K562 (cell line): ENCODE measurements at regions not wholly inside any gene's neighbourhood (a gene's known extent, or its start where the extent isn't known, plus 50 kb on each side); places are given as distances from the start of the nearest gene placed in this dataset.

Source experiments
- ATAC-seq: fragments of 200-7000 bp; cut with Tn5 transposase; 3 replicates; pipeline ENCODE4 v1.9.1; 2020; ENCODE audit warnings: moderate library complexity
- BruUV-seq: library from RNA; stranded (reverse); fragments of 400-500 nt; replicated peaks from 2 replicates; lab custom pipeline; 2021; lab: Mats Ljungman, UMichigan
- CTCF ChIA-PET: fragments of 300-600 bp; formaldehyde crosslinking; extraction: SDS; loops from one replicate; lab custom pipeline; 2021; ENCODE audit warnings: low intra/inter-chr PET ratio; lab: Yijun Ruan, JAX
- POLR2A ChIA-PET: fragments of 300-600, 350-650 bp; sonication (Branson Sonifier 250); formaldehyde crosslinking; extraction: SDS; loops from one replicate; lab custom pipeline; 2021; ENCODE audit warnings: antibody characterized with exemption, inconsistent platforms; lab: Yijun Ruan, JAX
- DNase-seq, 4 experiments: peaks; one replicate each; pipeline versions ENCODE4 v3.0.0 to v3.0.0-alpha.2; 2011 to 2018; ENCODE audit warnings: low spot score in 3 of 4, mixed read lengths in 3 of 4; ENCODE audit errors: extremely low read depth in 1 of 4
- FAIRE-seq: peaks from 2 replicates; lab custom pipeline; 2011; peaks lifted over from hg19 to GRCh38; lab: Jason Lieb, UNC
- H2AFZ ChIP-seq: 2 replicates; pipeline ENCODE4 v1.6.0; 2011; ENCODE audit warnings: low read depth, low read length, control low read depth, inconsistent platforms
- H3K27ac ChIP-seq: fragments of 200-600 bp; 3 replicates; pipeline ENCODE4 v1.8.0; 2011; ENCODE audit warnings: low read depth, mild to moderate bottlenecking, control low read depth, inconsistent platforms, low read length, moderate library complexity, mixed read lengths; ENCODE audit errors: extremely low read depth
- H3K27me3 ChIP-seq, 2 experiments: fragments of 300-600 bp in 1 of 2; 2 replicates in 1 of 2; 3 replicates in 1 of 2; pipeline versions ENCODE4 v1.6.0 to v1.8.0; 2011; ENCODE audit warnings: inconsistent platforms in 2 of 2, low read length in 2 of 2, mild to moderate bottlenecking in 1 of 2, mixed read lengths in 1 of 2, moderate library complexity in 1 of 2; ENCODE audit not compliant: control insufficient read depth in 2 of 2, insufficient read depth in 2 of 2
- H3K36me3 ChIP-seq: fragments of 300-600 bp; 3 replicates; pipeline ENCODE4 v1.8.0; 2011; ENCODE audit warnings: mild to moderate bottlenecking, low read length, inconsistent platforms; ENCODE audit not compliant: control insufficient read depth, insufficient read depth
- H3K4me1 ChIP-seq, 2 experiments: fragments of 200-600 bp in 1 of 2; replicated peaks in 1 of 2; 2 replicates in 1 of 2; 3 replicates in 1 of 2; pipeline versions ENCODE4 v1.5.1 to v1.8.0; 2011; ENCODE audit warnings: inconsistent platforms in 2 of 2, low read length in 2 of 2, mild to moderate bottlenecking in 1 of 2, mixed read lengths in 1 of 2, moderate library complexity in 1 of 2; ENCODE audit not compliant: control insufficient read depth in 2 of 2, insufficient read depth in 2 of 2
- H3K4me2 ChIP-seq: 2 replicates; pipeline ENCODE4 v1.6.1; 2011; ENCODE audit warnings: low read length, control low read depth, inconsistent platforms, mixed read lengths; ENCODE audit not compliant: insufficient read depth
- H3K4me3 ChIP-seq: fragments of 200-600 bp; sonication (generic), shearing (Covaris generic); 2 replicates; pipeline ENCODE4 v1.5.1; 2016; ENCODE audit warnings: control low read depth, inconsistent platforms
- H3K79me2 ChIP-seq: fragments of 200-600 bp; 3 replicates; pipeline ENCODE4 v1.8.0; 2011; ENCODE audit warnings: low read length, inconsistent platforms; ENCODE audit not compliant: control insufficient read depth, insufficient read depth
- H3K9ac ChIP-seq, 2 experiments: 2 replicates each; pipeline versions ENCODE4 v1.6.0 to v1.6.1; 2011; ENCODE audit warnings: low read depth in 2 of 2, low read length in 2 of 2, control low read depth in 1 of 2, inconsistent platforms in 1 of 2, mild to moderate bottlenecking in 1 of 2, mixed read lengths in 1 of 2; ENCODE audit not compliant: insufficient read depth in 1 of 2
- H3K9me1 ChIP-seq: one replicate; pipeline ENCODE4 v1.6.0; 2011; ENCODE audit warnings: inconsistent platforms, mild to moderate bottlenecking, low read length, moderate library complexity; ENCODE audit not compliant: control insufficient read depth, insufficient read depth
- H3K9me3 ChIP-seq: replicated peaks from 2 replicates; pipeline ENCODE4 v1.5.1; 2011; ENCODE audit warnings: low read depth, low read length, inconsistent platforms; ENCODE audit not compliant: control insufficient read depth, insufficient read depth
- H4K20me1 ChIP-seq: replicated peaks from 2 replicates; pipeline ENCODE4 v1.6.1; 2011; ENCODE audit warnings: low read length, inconsistent platforms, mixed read lengths; ENCODE audit not compliant: control insufficient read depth, insufficient read depth
- ATF7 ChIP-seq: fragments of 450-650 bp; IDR thresholded peaks from 2 replicates; pipeline ENCODE4 v1.7.1; 2014; ENCODE audit warnings: mild to moderate bottlenecking, moderate library complexity
- BCOR ChIP-seq: fragments of 450-650 bp; IDR thresholded peaks from 2 replicates; pipeline ENCODE4 v1.6.1; 2016
- CC2D1A ChIP-seq: fragments of 450-650 bp; IDR thresholded peaks from 2 replicates; pipeline ENCODE4 v1.6.1; 2017; ENCODE audit warnings: mild to moderate bottlenecking
- DACH1 ChIP-seq: fragments of 450-650 bp; IDR thresholded peaks from 2 replicates; pipeline ENCODE4 v1.6.1; 2018; ENCODE audit not compliant: partially characterized antibody
- EGR1 ChIP-seq: fragments of 450-650 bp; conservative IDR thresholded peaks from 2 replicates; pipeline ENCODE4 v1.6.1; 2017; ENCODE audit warnings: mild to moderate bottlenecking
- FOXA1 ChIP-seq: fragments of 450-650 bp; IDR thresholded peaks from 2 replicates; pipeline ENCODE4 v1.6.1; 2016; ENCODE audit warnings: mild to moderate bottlenecking, borderline replicate concordance
- NR2C2 ChIP-seq, 2 experiments: fragments of 200-800 bp in 1 of 2; sonication (Bioruptor generic) in 1 of 2; sonication (generic) in 1 of 2; formaldehyde crosslinking in 1 of 2; IDR thresholded peaks; 2 replicates each; pipeline versions ENCODE4 v1.6.1 to v1.8.0; 2016 to 2022; ENCODE audit warnings: mild to moderate bottlenecking in 1 of 2, missing compliant biosample characterization in 1 of 2, missing genetic modification characterization in 1 of 2, missing genetic modification reagents in 1 of 2
- NUFIP1 ChIP-seq: fragments of 450-650 bp; IDR thresholded peaks from 2 replicates; pipeline ENCODE4 v1.6.1; 2018; ENCODE audit not compliant: partially characterized antibody
- SFPQ ChIP-seq: fragments of 200-400 bp; formaldehyde crosslinking; IDR thresholded peaks from 2 replicates; pipeline ENCODE4 v1.6.1; 2017; ENCODE audit warnings: mild to moderate bottlenecking, low read depth, low read length, moderate library complexity
- SPI1 ChIP-seq: IDR thresholded peaks from 2 replicates; pipeline ENCODE4 v1.6.1; 2011; ENCODE audit warnings: low read depth, low read length, control low read depth, borderline replicate concordance
- VEZF1 ChIP-seq: fragments of 200-800 bp; sonication (Bioruptor generic); IDR thresholded peaks from 2 replicates; pipeline ENCODE4 v1.6.1; 2017; ENCODE audit warnings: missing genetic modification characterization, missing compliant biosample characterization
- ZNF311 ChIP-seq: fragments of 250-450 bp; sonication (Bioruptor Pico); IDR thresholded peaks from 2 replicates; pipeline ENCODE4 v1.4.0; 2020; ENCODE audit warnings: mild to moderate bottlenecking, moderate library complexity
- WGBS: fragments of 100-300 bp; shearing (Covaris generic); methylation state at CpG from one replicate; pipeline ENCODE4 v1.1.6; 2016; ENCODE audit warnings: low coverage, mixed read lengths; ENCODE audit not compliant: insufficient coverage; ENCODE audit errors: missing lambda C conversion rate; 5-methylcytosine and 5-hydroxymethylcytosine counted together
- in situ Hi-C: fragments of 300-500 bp; cut with MboI; formaldehyde crosslinking; loops from 4 replicates; pipeline ENCODE4 v1.15.0; 2018; ENCODE audit warnings: inconsistent platforms, mixed read lengths
- intact Hi-C: fragments of 100-400 bp; cut with micrococcal nuclease; formaldehyde crosslinking; loops from 2 replicates; pipeline ENCODE4 v1.14.2; 2022

GRCh38 chr22:26918226-26918625 is 260.8 kb downstream of the MIAT start:
- Histone ChIP-seq H3K9ac (no peak overlapping the region), H4K20me1 (no peaks in the 10 kb centered on the region; the same call in 1 of the 2 replicates), H3K9me1 (no peaks in the 10 kb centered on the region), H3K27ac (no peak overlapping the region), H3K9me3 (no peaks in the 10 kb centered on the region), H3K4me3 (no peak overlapping the region), H3K4me2 (no peak overlapping the region), H3K4me1 (no peaks in the 10 kb centered on the region), H2AFZ (no peak overlapping the region), H3K79me2 (no peaks in the 10 kb centered on the region), H3K36me3 (no peaks in the 10 kb centered on the region), H3K27me3 (peaks cover 4 to 9% of the 10 kb centered on the region in 2 experiments; a peak in 3 of 5 replicates)
- WGBS, result 0% methylated on average over 2 of the region's 3 CpGs
- in situ Hi-C loops (no loop called here), intact Hi-C loops (no loop called here)
- FAIRE-seq, result no peak
- POLR2A ChIA-PET, result no interaction called here
- BruUV-seq, result no TSS peak
- no peak for DNase-seq
- ATAC-seq, result no peak
- CTCF ChIA-PET, result no interaction called here
- TF ChIP-seq SFPQ (no peak), SPI1 (no peak), DACH1 (no peak), NR2C2 (CRISPR knock-in tag; IDR thresholded peaks at IDR 0.05) (no peak), NR2C2 (tag; IDR thresholded peaks at IDR 0.05) (no peak), EGR1 (no peak), FOXA1 (no peak), ZNF311 (no peak), VEZF1 (no peak), ATF7 (no peak), NUFIP1 (no peak), BCOR (no peak), CC2D1A (no peak)
- TF ChIP-seq, all 486 proteins: peak for 0
